Progenitor cell of endocrine pancreas (in vitro differentiated cells): ENCODE measurements at regions not wholly inside any gene's neighbourhood (a gene's known extent, or its start where the extent isn't known, plus 50 kb on each side); places are given as distances from the start of the nearest gene placed in this dataset.

Source experiments
- DNase-seq: peaks from one replicate; pipeline ENCODE4 v3.0.0; 2021; ENCODE audit warnings: low spot score; ENCODE audit not compliant: unreplicated experiment
- H3K27ac Mint-ChIP-seq: 2 replicates; pipeline ENCODE4 v1.8.0; 2021; ENCODE audit warnings: mild to moderate bottlenecking, moderate library complexity, mixed read lengths
- H3K27me3 Mint-ChIP-seq: 2 replicates; pipeline ENCODE4 v1.8.0; 2021; ENCODE audit warnings: mixed read lengths
- H3K36me3 Mint-ChIP-seq: 2 replicates; pipeline ENCODE4 v1.8.0; 2022; ENCODE audit warnings: mixed read lengths; ENCODE audit not compliant: insufficient read depth
- H3K4me1 Mint-ChIP-seq: 2 replicates; pipeline ENCODE4 v1.8.0; 2021; ENCODE audit warnings: low read depth, mixed read lengths
- H3K4me3 Mint-ChIP-seq: 2 replicates; pipeline ENCODE4 v1.8.0; 2021; ENCODE audit warnings: low read depth, mild to moderate bottlenecking, moderate library complexity, mixed read lengths
- H3K9me3 Mint-ChIP-seq: 2 replicates; pipeline ENCODE4 v1.8.0; 2021; ENCODE audit warnings: low read depth, mixed read lengths
- TF ChIP-seq, protein P1 (sequence below): fragments of 200-600 bp; sonication (generic); IDR thresholded peaks from one replicate; pipeline ENCODE4 v1.5.0; 2021; ENCODE audit warnings: antibody characterized with exemption, mild to moderate bottlenecking; ENCODE audit not compliant: unreplicated experiment

DNA sequence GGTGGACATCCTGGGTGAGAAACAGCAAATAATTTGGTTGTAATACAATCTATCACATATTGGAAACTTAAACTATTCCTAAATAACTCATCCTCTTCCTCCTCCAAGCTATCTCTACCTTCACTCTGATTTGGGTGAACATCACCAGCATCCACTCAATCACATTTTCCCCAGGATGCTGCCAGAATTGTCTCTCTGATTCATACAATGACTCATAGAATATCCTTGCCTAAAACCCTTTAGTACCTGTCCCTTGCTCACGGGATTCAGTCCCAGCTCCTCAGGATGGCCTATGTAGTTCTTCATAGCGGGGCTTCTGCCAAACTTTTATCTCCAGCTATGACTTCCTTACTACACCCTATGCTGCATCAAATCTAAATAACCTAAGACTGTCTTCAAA lies 146.8 kb downstream of the EMP1 start:
- H3K27me3 Mint-ChIP-seq = peaks cover 6% of the 10 kb centered on the region
- TF ChIP-seq, protein P1, sequence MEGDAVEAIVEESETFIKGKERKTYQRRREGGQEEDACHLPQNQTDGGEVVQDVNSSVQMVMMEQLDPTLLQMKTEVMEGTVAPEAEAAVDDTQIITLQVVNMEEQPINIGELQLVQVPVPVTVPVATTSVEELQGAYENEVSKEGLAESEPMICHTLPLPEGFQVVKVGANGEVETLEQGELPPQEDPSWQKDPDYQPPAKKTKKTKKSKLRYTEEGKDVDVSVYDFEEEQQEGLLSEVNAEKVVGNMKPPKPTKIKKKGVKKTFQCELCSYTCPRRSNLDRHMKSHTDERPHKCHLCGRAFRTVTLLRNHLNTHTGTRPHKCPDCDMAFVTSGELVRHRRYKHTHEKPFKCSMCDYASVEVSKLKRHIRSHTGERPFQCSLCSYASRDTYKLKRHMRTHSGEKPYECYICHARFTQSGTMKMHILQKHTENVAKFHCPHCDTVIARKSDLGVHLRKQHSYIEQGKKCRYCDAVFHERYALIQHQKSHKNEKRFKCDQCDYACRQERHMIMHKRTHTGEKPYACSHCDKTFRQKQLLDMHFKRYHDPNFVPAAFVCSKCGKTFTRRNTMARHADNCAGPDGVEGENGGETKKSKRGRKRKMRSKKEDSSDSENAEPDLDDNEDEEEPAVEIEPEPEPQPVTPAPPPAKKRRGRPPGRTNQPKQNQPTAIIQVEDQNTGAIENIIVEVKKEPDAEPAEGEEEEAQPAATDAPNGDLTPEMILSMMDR = no peak
- H3K9me3 Mint-ChIP-seq = peaks cover 3% of the 10 kb centered on the region
- no peak overlapping the region for H3K27ac Mint-ChIP-seq
- no peaks in the 10 kb centered on the region for H3K36me3 Mint-ChIP-seq
- H3K4me3 Mint-ChIP-seq = no peak overlapping the region
- no peak for DNase-seq
- no peaks in the 10 kb centered on the region for H3K4me1 Mint-ChIP-seq

DNA sequence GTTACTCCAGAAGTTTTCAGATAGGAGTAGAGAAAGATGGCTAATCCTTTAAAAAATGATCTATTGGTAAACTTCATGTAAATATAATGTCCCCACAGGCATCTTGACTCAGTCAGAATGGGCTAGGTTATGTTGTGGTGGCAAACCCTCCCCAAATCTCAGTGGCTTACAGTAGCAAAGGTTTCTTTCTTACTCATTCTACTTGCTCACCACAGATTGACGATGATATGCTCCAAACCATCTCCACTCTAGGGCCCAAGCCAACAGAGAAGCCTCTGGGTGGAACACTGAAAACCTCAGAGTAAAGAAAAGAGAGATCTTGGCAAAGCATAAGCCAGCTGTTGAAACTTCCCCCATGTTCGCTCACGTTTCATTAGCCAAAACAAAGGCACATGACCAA lies 146.4 kb downstream of the EMP1 start:
- TF ChIP-seq, protein P1 = no peak
- Mint-ChIP-seq H3K4me1 (no peaks in the 10 kb centered on the region), H3K36me3 (no peaks in the 10 kb centered on the region), H3K27me3 (peaks cover 6% of the 10 kb centered on the region), H3K27ac (no peak overlapping the region), H3K4me3 (no peak overlapping the region), H3K9me3 (peaks cover 3% of the 10 kb centered on the region)
- no peak for DNase-seq

DNA sequence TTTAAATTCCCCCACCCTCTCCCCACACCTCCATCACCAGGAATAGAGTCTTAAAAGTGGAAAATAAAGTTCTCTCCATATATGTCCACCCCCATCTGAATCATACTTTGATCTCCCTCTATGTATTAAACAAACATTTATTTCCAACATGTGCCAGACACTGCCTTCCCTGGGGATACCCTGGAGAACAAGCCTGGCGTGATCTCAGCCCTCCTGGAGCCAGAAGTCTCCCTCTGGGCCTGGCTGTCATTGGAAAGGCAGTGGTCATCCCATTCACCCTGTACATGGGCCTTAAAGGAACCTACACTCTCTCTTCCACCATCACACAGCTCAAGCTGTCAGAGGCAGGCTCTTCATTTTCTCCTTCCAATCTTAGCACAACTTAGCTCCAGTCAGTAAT lies 143.6 kb downstream of the EMP1 start:
- TF ChIP-seq, protein P1 = no peak
- Mint-ChIP-seq H3K27ac (no peak overlapping the region), H3K4me1 (no peaks in the 10 kb centered on the region), H3K4me3 (no peak overlapping the region), H3K36me3 (no peaks in the 10 kb centered on the region), H3K9me3 (peaks cover 3% of the 10 kb centered on the region), H3K27me3 (peaks cover 8% of the 10 kb centered on the region)
- DNase-seq = no peak

DNA sequence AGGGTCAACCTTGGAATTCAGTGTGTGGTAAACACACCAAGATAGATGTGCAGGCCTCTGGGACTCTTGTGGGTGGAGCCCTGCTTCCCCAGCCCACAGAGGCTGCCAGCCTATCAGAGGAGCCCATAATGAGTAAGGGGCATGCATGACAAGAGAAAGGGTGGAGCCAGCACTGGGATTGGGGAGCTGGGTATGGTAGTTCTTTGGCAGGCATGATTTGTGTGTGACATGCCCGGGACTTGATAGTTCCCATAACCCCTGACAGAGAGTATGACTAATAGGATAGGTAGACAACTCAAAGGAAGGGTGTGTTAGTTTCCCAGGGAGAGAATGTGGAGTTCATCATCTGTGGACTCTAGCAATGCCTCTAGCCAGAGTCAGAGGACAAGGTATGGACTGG lies 143.0 kb downstream of the EMP1 start:
- peaks cover 9% of the 10 kb centered on the region for H3K27me3 Mint-ChIP-seq
- H3K4me3 Mint-ChIP-seq = no peak overlapping the region
- H3K9me3 Mint-ChIP-seq = peaks cover 3% of the 10 kb centered on the region

DNA sequence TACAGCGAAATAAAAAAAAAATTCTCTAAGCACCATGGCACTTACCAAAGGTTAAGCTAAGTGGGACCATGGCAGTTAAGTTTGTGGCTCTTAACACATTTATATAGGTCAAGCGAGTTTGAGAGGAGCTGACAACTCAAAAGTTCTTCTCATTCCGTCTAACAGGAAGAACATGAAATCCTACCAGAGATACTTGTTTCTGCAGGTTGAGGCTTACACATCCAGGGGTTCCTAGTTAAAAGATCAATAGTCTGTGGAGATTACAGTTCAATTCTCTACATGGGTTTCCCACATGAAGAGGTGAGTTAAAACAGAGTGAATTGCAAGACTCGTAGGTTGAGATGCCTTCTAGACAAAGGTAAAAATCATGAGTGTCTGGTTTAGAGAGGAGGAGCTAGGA lies 142.6 kb downstream of the EMP1 start:
- Mint-ChIP-seq H3K4me3 (no peak overlapping the region), H3K9me3 (peaks cover 3% of the 10 kb centered on the region), H3K27ac (no peak overlapping the region), H3K4me1 (no peaks in the 10 kb centered on the region), H3K36me3 (no peaks in the 10 kb centered on the region), H3K27me3 (peaks cover 9% of the 10 kb centered on the region)
- no peak for DNase-seq
- TF ChIP-seq, protein P1 = no peak

More for the DNA sequence above, 143.0 kb downstream of the EMP1 start:
- no peaks in the 10 kb centered on the region for H3K36me3 Mint-ChIP-seq
- no peak for DNase-seq
- TF ChIP-seq, protein P1 = no peak
- no peaks in the 10 kb centered on the region for H3K4me1 Mint-ChIP-seq
- no peak overlapping the region for H3K27ac Mint-ChIP-seq

DNA sequence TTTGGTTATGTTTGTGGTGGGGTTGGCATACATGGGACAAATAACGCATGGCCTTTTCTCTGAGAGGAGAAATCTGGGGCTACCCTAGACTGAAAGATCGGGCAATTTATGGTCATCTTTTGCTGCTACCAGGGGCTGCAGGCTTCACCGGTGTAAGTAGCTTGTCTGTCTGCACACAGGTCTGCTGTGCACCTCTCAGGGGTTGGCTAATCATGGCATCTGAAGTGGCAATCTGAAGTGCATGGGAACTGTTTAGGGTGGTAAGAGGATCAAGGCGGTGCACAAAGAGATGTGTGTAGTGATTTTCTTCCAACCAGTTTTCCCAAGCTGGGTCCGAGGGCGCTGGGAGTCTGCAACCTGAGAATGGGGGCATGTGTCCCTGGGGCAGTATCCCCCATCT lies 141.3 kb downstream of the EMP1 start:
- Mint-ChIP-seq H3K36me3 (no peaks in the 10 kb centered on the region), H3K4me1 (no peaks in the 10 kb centered on the region), H3K27me3 (peaks cover 7% of the 10 kb centered on the region), H3K9me3 (peaks cover 3% of the 10 kb centered on the region), H3K4me3 (no peak overlapping the region), H3K27ac (no peak overlapping the region)
- DNase-seq = no peak
- TF ChIP-seq, protein P1 = no peak
